T-helper 1 cell treated with Interleukin-12 subunit alpha and Interleukin-12 subunit beta and Interleukin-4 antibody, amounts not matched to agents 30 μg/mL and 1 μg/mL, for 36 hours (primary cell): ENCODE measurements at regions not wholly inside any gene's neighbourhood (a gene's known extent, or its start where the extent isn't known, plus 50 kb on each side); places are given as distances from the start of the nearest gene placed in this dataset.
"Not testable (repeated sequence)": the region's sequence is repeated elsewhere in the genome, so short reads cannot be mapped to it uniquely, and the experiment has no call there.

Experiments
- H3K27ac Mint-ChIP-seq: one replicate; pipeline ENCODE4 v1.8.0; 2021; ENCODE audit warnings: mild to moderate bottlenecking, mixed read lengths
- H3K27me3 Mint-ChIP-seq: one replicate; pipeline ENCODE4 v1.8.0; 2021; ENCODE audit warnings: low read depth, mixed read lengths
- H3K36me3 Mint-ChIP-seq: one replicate; pipeline ENCODE4 v1.8.0; 2021; ENCODE audit warnings: low read depth, mixed read lengths
- H3K4me1 Mint-ChIP-seq: one replicate; pipeline ENCODE4 v1.8.0; 2021; ENCODE audit warnings: low read depth, mixed read lengths
- H3K4me3 Mint-ChIP-seq: one replicate; pipeline ENCODE4 v1.8.0; 2021; ENCODE audit warnings: mild to moderate bottlenecking, moderate library complexity, mixed read lengths
- H3K9me3 Mint-ChIP-seq: one replicate; pipeline ENCODE4 v1.8.0; 2021; ENCODE audit warnings: mixed read lengths

DNA sequence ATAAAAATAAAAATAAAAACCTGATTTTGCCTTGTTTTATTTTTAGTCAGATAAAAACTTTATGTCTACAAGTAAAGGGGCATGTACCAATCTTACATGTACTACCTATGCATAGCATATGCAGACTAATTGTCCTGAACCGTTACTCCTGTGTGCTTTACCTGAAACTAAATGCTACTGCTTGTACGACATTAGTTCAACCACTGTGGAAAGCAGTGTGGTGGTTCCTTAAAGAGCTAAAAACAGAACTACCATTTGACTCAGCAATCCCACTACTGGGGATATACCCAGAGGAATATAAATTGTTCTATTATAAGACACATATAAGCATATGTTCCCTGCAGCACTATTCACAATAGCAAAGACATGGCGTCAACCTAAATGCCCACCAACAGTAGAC lies 426.0 kb upstream of the PMFBP1 start:
- H3K9me3 Mint-ChIP-seq = no peaks in the 10 kb centered on the region
- no peaks in the 10 kb centered on the region for H3K27me3 Mint-ChIP-seq
- H3K36me3 Mint-ChIP-seq = no peaks in the 10 kb centered on the region
- no peak overlapping the region for H3K4me3 Mint-ChIP-seq
- H3K27ac Mint-ChIP-seq = no peak overlapping the region
- no peaks in the 10 kb centered on the region for H3K4me1 Mint-ChIP-seq

- Mint-ChIP-seq H3K36me3 (no peaks in the 10 kb centered on the region), H3K27me3 (no peaks in the 10 kb centered on the region), H3K27ac (no peak overlapping the region), H3K9me3 (no peaks in the 10 kb centered on the region), H3K4me3 (no peak overlapping the region), H3K4me1 (no peaks in the 10 kb centered on the region)
These were observed 424.4 kb upstream of the PMFBP1 start for GRCh38 chr16:72596373-72596772.

- H3K27me3 Mint-ChIP-seq = no peaks in the 10 kb centered on the region
- H3K4me3 Mint-ChIP-seq = no peak overlapping the region
- H3K27ac Mint-ChIP-seq = no peak overlapping the region
- H3K36me3 Mint-ChIP-seq = no peaks in the 10 kb centered on the region
- H3K9me3 Mint-ChIP-seq = no peaks in the 10 kb centered on the region
- no peaks in the 10 kb centered on the region for H3K4me1 Mint-ChIP-seq
These were observed 418.4 kb upstream of the PMFBP1 start for GRCh38 chr16:72590151-72590937.

GRCh38 chr16:72588551-72588950 lies 416.6 kb upstream of the PMFBP1 start:
- Mint-ChIP-seq H3K4me3 (no peak overlapping the region), H3K9me3 (peaks cover under 1% of the 10 kb centered on the region), H3K27ac (no peak overlapping the region), H3K36me3 (no peaks in the 10 kb centered on the region), H3K27me3 (no peaks in the 10 kb centered on the region), H3K4me1 (no peaks in the 10 kb centered on the region)

DNA sequence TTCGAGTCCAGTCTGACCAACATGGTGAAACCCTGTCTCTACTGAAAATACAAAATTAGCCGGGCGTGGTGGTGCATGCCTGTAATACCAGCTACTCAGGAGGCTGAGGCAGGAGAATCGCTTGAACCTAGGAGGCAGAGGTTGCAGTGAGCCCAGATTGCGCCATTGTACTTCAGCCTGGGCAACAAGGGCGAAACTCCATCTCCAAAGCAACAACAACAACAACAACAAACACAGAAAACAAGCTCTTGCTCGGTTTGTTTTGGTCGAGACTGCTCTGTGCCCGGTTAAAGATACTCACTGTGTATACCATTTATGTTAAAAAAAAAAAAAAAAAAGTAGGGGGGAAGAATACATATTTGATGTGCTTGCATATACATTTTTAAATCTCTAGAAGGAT lies 406.1 kb upstream of the PMFBP1 start:
- not testable (repeated sequence) for H3K4me3 Mint-ChIP-seq, H3K27ac Mint-ChIP-seq, H3K9me3 Mint-ChIP-seq, H3K36me3 Mint-ChIP-seq, H3K4me1 Mint-ChIP-seq, H3K27me3 Mint-ChIP-seq

DNA sequence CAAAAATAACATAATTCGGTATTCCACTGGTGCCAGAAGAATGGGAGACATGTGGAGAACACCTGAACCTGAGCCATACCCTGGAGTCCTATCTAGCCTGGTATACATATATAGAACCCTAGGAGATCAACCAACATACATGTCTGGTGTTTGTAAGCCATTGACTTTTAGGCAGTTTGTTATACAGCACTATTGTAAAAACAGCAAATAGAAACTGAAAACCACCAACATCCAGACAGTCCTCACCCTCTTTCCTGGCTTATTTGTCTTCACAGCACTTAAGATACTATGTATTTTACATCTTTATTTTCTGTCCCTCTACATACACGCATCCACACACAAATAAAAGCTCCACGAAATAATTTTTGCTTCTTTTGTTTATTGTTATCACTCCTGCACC lies 404.2 kb upstream of the PMFBP1 start:
- H3K4me1 Mint-ChIP-seq = no peaks in the 10 kb centered on the region
- no peak overlapping the region for H3K4me3 Mint-ChIP-seq
- H3K36me3 Mint-ChIP-seq = no peaks in the 10 kb centered on the region
- no peak overlapping the region for H3K27ac Mint-ChIP-seq
- no peaks in the 10 kb centered on the region for H3K9me3 Mint-ChIP-seq
- H3K27me3 Mint-ChIP-seq = no peaks in the 10 kb centered on the region

GRCh38 chr16:72569677-72570076 lies 397.7 kb upstream of the PMFBP1 start:
- Mint-ChIP-seq H3K36me3 (no peaks in the 10 kb centered on the region), H3K27ac (no peak overlapping the region), H3K4me1 (no peaks in the 10 kb centered on the region), H3K27me3 (no peaks in the 10 kb centered on the region), H3K4me3 (no peak overlapping the region), H3K9me3 (no peaks in the 10 kb centered on the region)

DNA sequence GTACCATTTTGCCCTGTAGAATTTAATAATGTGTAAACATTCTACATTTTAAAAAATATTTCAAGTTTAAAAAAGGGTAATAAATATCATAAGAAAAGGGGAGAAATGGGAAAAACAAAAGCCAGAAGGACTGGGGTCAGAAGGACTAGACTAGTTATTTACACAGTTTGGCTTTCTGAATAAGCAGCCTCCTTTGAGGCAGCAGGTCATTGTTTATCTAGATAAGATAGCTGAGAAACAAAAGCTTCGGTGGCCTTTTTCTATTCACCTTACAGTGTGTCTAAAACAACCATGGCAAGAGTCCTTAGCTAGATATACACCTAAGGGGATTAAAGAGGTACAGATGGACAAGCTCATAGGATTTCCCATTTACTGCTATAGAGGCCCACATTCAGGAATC lies 396.5 kb upstream of the PMFBP1 start:
- no peak overlapping the region for H3K4me3 Mint-ChIP-seq
- H3K36me3 Mint-ChIP-seq = no peaks in the 10 kb centered on the region
- no peaks in the 10 kb centered on the region for H3K27me3 Mint-ChIP-seq
- no peaks in the 10 kb centered on the region for H3K4me1 Mint-ChIP-seq
- H3K9me3 Mint-ChIP-seq = no peaks in the 10 kb centered on the region
- H3K27ac Mint-ChIP-seq = no peak overlapping the region

DNA sequence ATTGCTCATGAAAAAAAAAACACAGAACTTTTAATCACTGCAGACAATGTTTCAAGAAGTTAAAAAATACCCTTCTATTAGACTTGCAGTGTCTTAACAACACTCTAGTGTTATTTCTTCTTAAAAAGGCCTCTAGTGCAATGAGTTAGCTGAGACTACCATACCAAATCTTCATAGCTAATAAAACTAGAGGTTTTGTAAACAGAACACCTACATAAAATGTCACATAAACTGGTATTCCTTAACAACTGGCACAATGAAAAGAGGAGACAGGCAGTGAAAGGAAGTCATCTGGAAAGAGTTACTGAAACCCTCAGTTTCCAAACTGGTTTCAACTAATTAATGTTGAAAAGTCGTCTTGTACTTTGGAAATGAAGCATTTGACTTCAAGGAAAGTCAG lies 394.2 kb upstream of the PMFBP1 start:
- Mint-ChIP-seq H3K9me3 (no peaks in the 10 kb centered on the region), H3K36me3 (no peaks in the 10 kb centered on the region), H3K27ac (no peak overlapping the region), H3K27me3 (no peaks in the 10 kb centered on the region), H3K4me1 (no peaks in the 10 kb centered on the region), H3K4me3 (no peak overlapping the region)

DNA sequence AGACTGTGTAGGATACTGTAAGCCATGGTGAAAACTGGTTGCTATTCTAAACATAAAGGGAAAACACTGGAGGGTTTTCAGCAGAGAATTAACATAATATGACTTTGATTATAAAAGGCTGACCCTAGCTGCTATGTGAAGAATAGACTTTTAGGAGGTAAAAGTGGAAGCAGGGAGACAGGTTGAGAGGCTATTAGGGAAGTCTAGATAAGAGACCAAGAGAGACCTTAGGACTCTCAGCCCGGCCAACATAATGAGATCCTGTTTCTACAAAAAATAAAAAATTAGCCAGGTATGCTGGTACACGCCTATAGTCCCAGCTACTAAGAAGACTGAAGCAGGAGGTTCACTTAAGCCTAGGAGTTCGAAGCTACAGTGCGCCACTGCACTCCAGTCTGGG lies 393.2 kb upstream of the PMFBP1 start:
- no peaks in the 10 kb centered on the region for H3K27me3 Mint-ChIP-seq
- no peak overlapping the region for H3K27ac Mint-ChIP-seq
- no peaks in the 10 kb centered on the region for H3K36me3 Mint-ChIP-seq
- H3K4me1 Mint-ChIP-seq = no peaks in the 10 kb centered on the region
- no peaks in the 10 kb centered on the region for H3K9me3 Mint-ChIP-seq
- H3K4me3 Mint-ChIP-seq = no peak overlapping the region

- no peaks in the 10 kb centered on the region for H3K36me3 Mint-ChIP-seq
- H3K9me3 Mint-ChIP-seq = no peaks in the 10 kb centered on the region
- H3K4me1 Mint-ChIP-seq = no peaks in the 10 kb centered on the region
- no peak overlapping the region for H3K4me3 Mint-ChIP-seq
- no peak overlapping the region for H3K27ac Mint-ChIP-seq
- H3K27me3 Mint-ChIP-seq = no peaks in the 10 kb centered on the region
These were observed 388.7 kb upstream of the PMFBP1 start for GRCh38 chr16:72560617-72561016.

DNA sequence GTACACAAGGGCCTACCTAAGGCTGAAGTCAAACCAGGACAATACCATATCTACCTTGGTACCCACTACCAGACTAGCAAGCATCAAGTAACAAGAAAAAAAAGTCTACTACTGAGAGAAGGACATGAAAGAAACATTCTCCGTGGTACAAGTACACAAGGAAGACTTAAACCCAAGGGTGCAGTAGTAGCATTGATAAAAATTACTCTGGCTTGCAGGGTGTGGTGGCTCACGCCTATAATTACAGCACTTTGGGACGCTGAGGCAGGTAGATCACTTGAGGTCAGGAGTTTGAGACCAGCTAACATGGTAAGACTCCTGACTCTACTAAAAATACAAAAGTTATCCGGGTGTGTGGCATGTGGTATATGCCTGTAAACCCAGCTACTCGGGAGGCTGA lies 386.5 kb upstream of the PMFBP1 start:
- H3K9me3 Mint-ChIP-seq = no peaks in the 10 kb centered on the region
- no peak overlapping the region for H3K27ac Mint-ChIP-seq
- no peaks in the 10 kb centered on the region for H3K36me3 Mint-ChIP-seq
- no peak overlapping the region for H3K4me3 Mint-ChIP-seq
- no peaks in the 10 kb centered on the region for H3K27me3 Mint-ChIP-seq
- H3K4me1 Mint-ChIP-seq = no peaks in the 10 kb centered on the region

GRCh38 chr16:72554935-72555334 lies 383.0 kb upstream of the PMFBP1 start:
- H3K4me3 Mint-ChIP-seq = no peak overlapping the region
- no peaks in the 10 kb centered on the region for H3K4me1 Mint-ChIP-seq
- H3K27ac Mint-ChIP-seq = no peak overlapping the region
- H3K27me3 Mint-ChIP-seq = no peaks in the 10 kb centered on the region
- peaks cover 4% of the 10 kb centered on the region for H3K9me3 Mint-ChIP-seq
- no peaks in the 10 kb centered on the region for H3K36me3 Mint-ChIP-seq

- no peaks in the 10 kb centered on the region for H3K27me3 Mint-ChIP-seq
- H3K4me3 Mint-ChIP-seq = no peak overlapping the region
- peaks cover 10% of the 10 kb centered on the region for H3K9me3 Mint-ChIP-seq
- H3K4me1 Mint-ChIP-seq = no peaks in the 10 kb centered on the region
- no peak overlapping the region for H3K27ac Mint-ChIP-seq
- H3K36me3 Mint-ChIP-seq = no peaks in the 10 kb centered on the region
These were observed 380.7 kb upstream of the PMFBP1 start for GRCh38 chr16:72552654-72553053.

DNA sequence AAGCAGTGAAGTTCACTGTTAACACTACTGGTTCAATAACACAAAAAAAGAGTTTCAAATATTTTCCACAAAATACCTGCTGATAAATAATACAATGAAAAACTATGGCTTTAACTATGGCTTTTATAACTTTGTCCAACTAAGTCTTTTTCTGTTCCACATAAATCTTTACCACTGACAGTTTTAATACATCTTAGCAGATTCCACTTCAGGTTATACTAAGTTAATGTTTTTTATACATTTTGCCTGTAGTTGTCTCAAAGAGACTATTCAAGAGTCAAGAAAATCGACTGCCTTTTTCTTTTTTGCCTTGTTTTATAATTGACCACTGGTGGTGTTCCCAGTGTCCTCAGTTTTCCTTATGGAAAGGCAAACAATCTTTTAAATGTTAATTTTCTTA lies 379.7 kb upstream of the PMFBP1 start:
- H3K27ac Mint-ChIP-seq = no peak overlapping the region
- no peaks in the 10 kb centered on the region for H3K36me3 Mint-ChIP-seq
- no peak overlapping the region for H3K4me3 Mint-ChIP-seq
- no peaks in the 10 kb centered on the region for H3K27me3 Mint-ChIP-seq
- H3K4me1 Mint-ChIP-seq = no peaks in the 10 kb centered on the region
- H3K9me3 Mint-ChIP-seq = peaks cover 12% of the 10 kb centered on the region

GRCh38 chr16:72549878-72550277 lies 377.9 kb upstream of the PMFBP1 start:
- H3K4me1 Mint-ChIP-seq = no peaks in the 10 kb centered on the region
- no peaks in the 10 kb centered on the region for H3K27me3 Mint-ChIP-seq
- H3K27ac Mint-ChIP-seq = no peak overlapping the region
- no peak overlapping the region for H3K4me3 Mint-ChIP-seq
- no peaks in the 10 kb centered on the region for H3K36me3 Mint-ChIP-seq
- H3K9me3 Mint-ChIP-seq = peaks cover 20% of the 10 kb centered on the region
